NCI-H524 (cell line): ENCODE measurements at regions not wholly inside any gene's neighbourhood (a gene's known extent, or its start where the extent isn't known, plus 50 kb on each side); places are given as distances from the start of the nearest gene placed in this dataset.

Experiments
- DNase-seq, 2 experiments: peaks; one replicate each; lab custom pipeline; 2025; lab: John Stamatoyannopoulos, UW

GRCh38 chr2:62369541-62370202 lies 136.3 kb downstream of the TMEM17 start:
- peak; percentile 41 to 67 for DNase-seq

GRCh38 chr2:62364791-62365528 lies 141.0 kb downstream of the TMEM17 start:
- DNase-seq: no peak

GRCh38 chr2:62363166-62363565 lies 142.8 kb downstream of the TMEM17 start:
- DNase-seq: no peak

GRCh38 chr2:62362561-62362960 lies 143.4 kb downstream of the TMEM17 start:
- DNase-seq: no peak

- no peak for DNase-seq
Measured at GRCh38 chr2:62361964-62362363, 144.0 kb downstream of the TMEM17 start.

GRCh38 chr2:62354771-62355561 lies 151.0 kb downstream of the TMEM17 start:
- DNase-seq: no peak

GRCh38 chr2:62352031-62352430 lies 154.0 kb downstream of the TMEM17 start:
- DNase-seq: no peak

- DNase-seq: no peak
Measured at GRCh38 chr2:62349788-62350187, 153.9 kb downstream of the B3GNT2 start.

- DNase-seq: no peak
Measured at GRCh38 chr2:62348700-62349099, 152.8 kb downstream of the B3GNT2 start.

- DNase-seq: no peak
Measured at GRCh38 chr2:62347563-62348270, 151.8 kb downstream of the B3GNT2 start.

- DNase-seq: no peak
Measured at GRCh38 chr2:62344472-62344871, 148.6 kb downstream of the B3GNT2 start.

GRCh38 chr2:62343636-62344337 lies 147.9 kb downstream of the B3GNT2 start:
- peak in 1 of 2 experiments; percentile 31 for DNase-seq

- DNase-seq: no peak
Measured at GRCh38 chr2:62343206-62343605, 147.3 kb downstream of the B3GNT2 start.

GRCh38 chr2:62340994-62341484 lies 145.1 kb downstream of the B3GNT2 start:
- DNase-seq: no peak

- DNase-seq: no peak
Measured at GRCh38 chr2:62339837-62340236, 143.9 kb downstream of the B3GNT2 start.

GRCh38 chr2:62339413-62339812 lies 143.5 kb downstream of the B3GNT2 start:
- no peak for DNase-seq

- peak in 1 of 2 experiments; percentile 4 for DNase-seq
Measured at GRCh38 chr2:62338111-62338510, 142.2 kb downstream of the B3GNT2 start.

GRCh38 chr2:62337403-62337802 lies 141.5 kb downstream of the B3GNT2 start:
- DNase-seq: no peak

GRCh38 chr2:62335612-62336011 lies 139.7 kb downstream of the B3GNT2 start:
- DNase-seq: no peak

GRCh38 chr2:62334440-62335058 lies 138.6 kb downstream of the B3GNT2 start:
- no peak for DNase-seq

GRCh38 chr2:62334009-62334408 lies 138.1 kb downstream of the B3GNT2 start:
- peak in 1 of 2 experiments; percentile 45 for DNase-seq
